SK-N-MC (cell line): ENCODE measurements at regions not wholly inside any gene's neighbourhood (a gene's known extent, or its start where the extent isn't known, plus 50 kb on each side); places are given as distances from the start of the nearest gene placed in this dataset.

ENCODE experiments used
- DNase-seq: peaks from one replicate; pipeline ENCODE4 v3.0.0-alpha.2; 2011; ENCODE audit warnings: low read depth, low spot score
- H3K27ac ChIP-seq: fragments of 200-600 bp; sonication (generic); 2 replicates; pipeline ENCODE4 v1.5.1; 2016; ENCODE audit warnings: mixed run types
- H3K36me3 ChIP-seq: fragments of 200-600 bp; sonication (generic); 2 replicates; pipeline ENCODE4 v1.6.1; 2017; ENCODE audit warnings: antibody characterized with exemption, low read length, mixed read lengths; ENCODE audit not compliant: insufficient read depth
- H3K4me3 ChIP-seq: fragments of 200-600 bp; sonication (generic); 2 replicates; pipeline ENCODE4 v1.5.1; 2016
- H3K9ac ChIP-seq: fragments of 200-600 bp; sonication (generic); 2 replicates; pipeline ENCODE4 v1.8.0; 2017; ENCODE audit warnings: mixed run types, mixed read lengths; ENCODE audit not compliant: insufficient read length
- H3K9me3 ChIP-seq: fragments of 200-600 bp; sonication (generic); 2 replicates; pipeline ENCODE4 v1.6.1; 2017; ENCODE audit warnings: low read depth, mild to moderate bottlenecking, antibody characterized with exemption, low read length, moderate library complexity, mixed read lengths
- EZH2 ChIP-seq: fragments of 200-600 bp; sonication (generic); IDR thresholded peaks from one replicate; pipeline ENCODE4 v1.6.1; 2017; ENCODE audit warnings: antibody characterized with exemption
- FOXP2 ChIP-seq: optimal IDR thresholded peaks from 2 replicates; pipeline ENCODE3; 2011; ENCODE audit warnings: mild to moderate bottlenecking, moderate library complexity; ENCODE audit not compliant: insufficient read depth; ENCODE audit errors: extremely low read length, control extremely low read depth
- POLR2AphosphoS5 ChIP-seq: IDR thresholded peaks from 2 replicates; pipeline ENCODE4 v1.6.1; 2012; ENCODE audit warnings: mild to moderate bottlenecking, low read depth, low read length, borderline replicate concordance

- Histone ChIP-seq H3K4me3 (no peak overlapping the region), H3K9ac (no peak overlapping the region), H3K27ac (no peak overlapping the region), H3K9me3 (no peaks in the 10 kb centered on the region), H3K36me3 (no peaks in the 10 kb centered on the region)
- no peak for DNase-seq
- no peak for TF ChIP-seq POLR2AphosphoS5
- TF ChIP-seq EZH2, result no peak
- TF ChIP-seq FOXP2, result no peak
These were observed 138.3 kb upstream of the PUDP start for GRCh38 chrX:7286168-7286837.

- H3K9me3 ChIP-seq, result no peaks in the 10 kb centered on the region
- DNase-seq, result no peak
- no peak for TF ChIP-seq EZH2
- no peak for TF ChIP-seq FOXP2
- TF ChIP-seq POLR2AphosphoS5, result no peak
- no peaks in the 10 kb centered on the region for H3K36me3 ChIP-seq
- H3K27ac ChIP-seq, result no peak overlapping the region
- H3K9ac ChIP-seq, result no peak overlapping the region
- no peak overlapping the region for H3K4me3 ChIP-seq
These were observed 137.8 kb upstream of the PUDP start for GRCh38 chrX:7285765-7286164.

- Histone ChIP-seq H3K9ac (no peak overlapping the region), H3K4me3 (no peak overlapping the region), H3K27ac (no peak overlapping the region), H3K36me3 (no peaks in the 10 kb centered on the region), H3K9me3 (no peaks in the 10 kb centered on the region)
- TF ChIP-seq EZH2 (no peak), POLR2AphosphoS5 (no peak), FOXP2 (no peak)
- no peak for DNase-seq
These were observed 135.8 kb upstream of the PUDP start for GRCh38 chrX:7283741-7284140.

GRCh38 chrX:7280520-7280919, 132.6 kb upstream of the PUDP start:
- no peaks in the 10 kb centered on the region for H3K36me3 ChIP-seq

GRCh38 chrX:7272346-7272745, 124.4 kb upstream of the PUDP start:
- H3K9ac ChIP-seq, result no peak overlapping the region
- H3K36me3 ChIP-seq, result no peaks in the 10 kb centered on the region
- no peak for DNase-seq
- no peak overlapping the region for H3K4me3 ChIP-seq
- TF ChIP-seq FOXP2 (no peak), POLR2AphosphoS5 (no peak), EZH2 (no peak)
- no peak overlapping the region for H3K27ac ChIP-seq
- H3K9me3 ChIP-seq, result no peaks in the 10 kb centered on the region

More at GRCh38 chrX:7280520-7280919, 132.6 kb upstream of the PUDP start:
- Histone ChIP-seq H3K9me3 (no peaks in the 10 kb centered on the region), H3K4me3 (no peak overlapping the region), H3K27ac (no peak overlapping the region), H3K9ac (no peak overlapping the region)
- no peak for TF ChIP-seq POLR2AphosphoS5
- no peak for DNase-seq

GRCh38 chrX:7270933-7271332, 123.0 kb upstream of the PUDP start:
- TF ChIP-seq FOXP2 (no peak), EZH2 (no peak), POLR2AphosphoS5 (no peak)
- Histone ChIP-seq H3K27ac (no peak overlapping the region), H3K9me3 (no peaks in the 10 kb centered on the region), H3K36me3 (no peaks in the 10 kb centered on the region), H3K9ac (no peak overlapping the region), H3K4me3 (no peak overlapping the region)
- no peak for DNase-seq

- no peaks in the 10 kb centered on the region for H3K36me3 ChIP-seq
- no peaks in the 10 kb centered on the region for H3K9me3 ChIP-seq
- H3K27ac ChIP-seq, result no peak overlapping the region
- H3K9ac ChIP-seq, result no peak overlapping the region
- no peak for DNase-seq
- no peak for TF ChIP-seq POLR2AphosphoS5
- no peak for TF ChIP-seq EZH2
- TF ChIP-seq FOXP2, result no peak
- H3K4me3 ChIP-seq, result no peak overlapping the region
These were observed 122.0 kb upstream of the PUDP start for GRCh38 chrX:7269991-7270390.

GRCh38 chrX:7269589-7269988, 121.6 kb upstream of the PUDP start:
- no peak overlapping the region for H3K4me3 ChIP-seq
- no peak for DNase-seq
- TF ChIP-seq POLR2AphosphoS5 (no peak), FOXP2 (no peak), EZH2 (no peak)

GRCh38 chrX:7266288-7266687, 118.3 kb upstream of the PUDP start:
- TF ChIP-seq POLR2AphosphoS5 (no peak), EZH2 (no peak), FOXP2 (no peak)
- Histone ChIP-seq H3K36me3 (no peaks in the 10 kb centered on the region), H3K9me3 (no peaks in the 10 kb centered on the region), H3K27ac (no peak overlapping the region), H3K9ac (no peak overlapping the region), H3K4me3 (no peak overlapping the region)
- no peak for DNase-seq

More at GRCh38 chrX:7269589-7269988, 121.6 kb upstream of the PUDP start:
- Histone ChIP-seq H3K9me3 (no peaks in the 10 kb centered on the region), H3K36me3 (no peaks in the 10 kb centered on the region), H3K27ac (no peak overlapping the region), H3K9ac (no peak overlapping the region)
